IMR-90 (cell line): ENCODE measurements at regions not wholly inside any gene's neighbourhood (a gene's known extent, or its start where the extent isn't known, plus 50 kb on each side); places are given as distances from the start of the nearest gene placed in this dataset.

Experiments used
- ATAC-seq: fragments of 200-7000 bp; cut with Tn5 transposase; 2 replicates; pipeline ENCODE4 v1.9.1; 2020; ENCODE audit warnings: low read depth, mild to moderate bottlenecking, moderate library complexity
- BruUV-seq: library from RNA; stranded (reverse); fragments of 400-500 nt; replicated peaks from 2 replicates; lab custom pipeline; 2021; lab: Mats Ljungman, UMichigan
- CTCF ChIA-PET: fragments of 300-600 bp; formaldehyde crosslinking; extraction: SDS; loops from one replicate; lab custom pipeline; 2021; ENCODE audit warnings: antibody characterized with exemption; lab: Yijun Ruan, JAX
- POLR2A ChIA-PET: fragments of 300-600 bp; sonication (Branson Sonifier 250); formaldehyde crosslinking; loops from one replicate; lab custom pipeline; 2022; ENCODE audit warnings: antibody characterized with exemption; ENCODE audit not compliant: unreplicated experiment; lab: Charles Lee
- DNase-seq: peaks from one replicate; pipeline ENCODE4 v3.0.0; 2013
- H2AFZ ChIP-seq: replicated peaks from 2 replicates; pipeline ENCODE3; 2013; ENCODE audit warnings: low read length, mild to moderate bottlenecking; ENCODE audit not compliant: poor library complexity
- H2AK5ac ChIP-seq: 2 replicates; pipeline ENCODE4 v1.6.1; 2013; ENCODE audit warnings: low read depth, low read length, inconsistent platforms
- H2AK9ac ChIP-seq: replicated peaks from 2 replicates; pipeline ENCODE3; 2013; ENCODE audit warnings: mild to moderate bottlenecking, low read depth, low read length, moderate library complexity; ENCODE audit not compliant: poor library complexity
- H2BK120ac ChIP-seq: 2 replicates; pipeline ENCODE4 v1.6.1; 2013; ENCODE audit warnings: low read depth, low read length, inconsistent platforms
- H2BK15ac ChIP-seq: 3 replicates; pipeline ENCODE4 v1.6.1; 2013; ENCODE audit warnings: low read depth, low read length, inconsistent platforms
- H2BK20ac ChIP-seq: 2 replicates; pipeline ENCODE4 v1.6.1; 2013; ENCODE audit warnings: low read depth, mild to moderate bottlenecking, inconsistent platforms, low read length, moderate library complexity
- H2BK5ac ChIP-seq: 2 replicates; pipeline ENCODE4 v1.6.1; 2013; ENCODE audit warnings: mild to moderate bottlenecking, low read depth, low read length, inconsistent platforms; ENCODE audit not compliant: poor library complexity, severe bottlenecking
- H3K14ac ChIP-seq: replicated peaks from 2 replicates; pipeline ENCODE4 v1.6.1; 2013; ENCODE audit warnings: low read depth, low read length, inconsistent platforms
- H3K18ac ChIP-seq: 2 replicates; pipeline ENCODE4 v1.6.1; 2013; ENCODE audit warnings: low read depth, low read length, control low read depth
- H3K23ac ChIP-seq: 2 replicates; pipeline ENCODE4 v1.6.1; 2013; ENCODE audit warnings: low read depth, low read length, inconsistent platforms
- H3K27ac ChIP-seq: 2 replicates; pipeline ENCODE4 v1.5.1; 2013; ENCODE audit warnings: mild to moderate bottlenecking, control low read depth, low read length; ENCODE audit not compliant: insufficient read depth
- H3K27me3 ChIP-seq: 2 replicates; pipeline ENCODE4 v1.6.1; 2013; ENCODE audit warnings: low read length; ENCODE audit not compliant: control insufficient read depth, insufficient read depth
- H3K36me3 ChIP-seq: 2 replicates; pipeline ENCODE4 v1.6.1; 2013; ENCODE audit warnings: low read length, mixed read lengths; ENCODE audit not compliant: control insufficient read depth, insufficient read depth
- H3K4ac ChIP-seq: 2 replicates; pipeline ENCODE4 v1.6.1; 2013; ENCODE audit warnings: low read depth, low read length, inconsistent platforms
- H3K4me1 ChIP-seq: 2 replicates; pipeline ENCODE4 v1.6.1; 2013; ENCODE audit warnings: low read length, mixed read lengths; ENCODE audit not compliant: control insufficient read depth, insufficient read depth
- H3K4me2 ChIP-seq: 2 replicates; pipeline ENCODE4 v1.6.1; 2013; ENCODE audit warnings: low read depth, mild to moderate bottlenecking, control low read depth, low read length, moderate library complexity
- H3K4me3 ChIP-seq: 2 replicates; pipeline ENCODE4 v1.5.1; 2013; ENCODE audit warnings: low read depth, mild to moderate bottlenecking, control low read depth, low read length, moderate library complexity; ENCODE audit not compliant: insufficient read depth
- H3K56ac ChIP-seq: 2 replicates; pipeline ENCODE4 v1.6.1; 2013; ENCODE audit warnings: low read length, inconsistent platforms; ENCODE audit not compliant: insufficient read depth; ENCODE audit errors: extremely low read depth
- H3K79me1 ChIP-seq, 2 experiments: 2 replicates each; pipeline ENCODE4 v1.6.1; 2013; ENCODE audit warnings: low read length in 2 of 2, inconsistent platforms in 1 of 2, low read depth in 1 of 2
- H3K9ac ChIP-seq: 2 replicates; pipeline ENCODE4 v1.6.1; 2013; ENCODE audit warnings: low read depth, low read length, control low read depth
- H3K9me1 ChIP-seq: 2 replicates; pipeline ENCODE4 v1.6.1; 2013; ENCODE audit warnings: low read length, inconsistent platforms; ENCODE audit not compliant: insufficient read depth
- H3K9me3 ChIP-seq: 2 replicates; pipeline ENCODE4 v1.6.1; 2013; ENCODE audit warnings: low read length; ENCODE audit not compliant: control insufficient read depth, insufficient read depth
- H4K20me1 ChIP-seq: 2 replicates; pipeline ENCODE4 v1.6.1; 2013; ENCODE audit warnings: low read length, inconsistent platforms; ENCODE audit not compliant: insufficient read depth
- H4K5ac ChIP-seq: 2 replicates; pipeline ENCODE4 v1.6.1; 2013; ENCODE audit warnings: mild to moderate bottlenecking, low read depth, low read length, control low read depth
- H4K8ac ChIP-seq, 2 experiments: 2 replicates each; pipeline ENCODE4 v1.6.1; 2013; ENCODE audit warnings: low read depth in 2 of 2, low read length in 2 of 2, control low read depth in 1 of 2, inconsistent platforms in 1 of 2
- H4K91ac ChIP-seq: 2 replicates; pipeline ENCODE4 v1.6.1; 2013; ENCODE audit warnings: low read depth, low read length, inconsistent platforms; ENCODE audit not compliant: insufficient read depth
- BHLHE40 ChIP-seq: fragments of 150-350 bp; IDR thresholded peaks from 2 replicates; pipeline ENCODE4 v1.6.1; 2016; ENCODE audit warnings: mild to moderate bottlenecking, low read depth, low read length
- CEBPB ChIP-seq: IDR thresholded peaks from 2 replicates; pipeline ENCODE4 v1.6.1; 2012; ENCODE audit warnings: low read depth, low read length, improper control_type of control experiment
- CHD1 ChIP-seq: IDR thresholded peaks from 2 replicates; pipeline ENCODE4 v1.6.1; 2012; ENCODE audit warnings: low read depth, low read length, improper control_type of control experiment
- MAFK ChIP-seq: IDR thresholded peaks from 2 replicates; pipeline ENCODE4 v1.6.1; 2012; ENCODE audit warnings: low read depth, low read length, improper control_type of control experiment
- MAZ ChIP-seq: IDR thresholded peaks from 2 replicates; pipeline ENCODE4 v1.6.1; 2012; ENCODE audit warnings: low read depth, mild to moderate bottlenecking, low read length, improper control_type of control experiment, moderate library complexity, borderline replicate concordance
- MXI1 ChIP-seq: IDR thresholded peaks from 2 replicates; pipeline ENCODE4 v1.6.1; 2012; ENCODE audit warnings: low read depth, mild to moderate bottlenecking, low read length, moderate library complexity, borderline replicate concordance
- POLR2A ChIP-seq: IDR thresholded peaks from 2 replicates; pipeline ENCODE4 v1.6.1; 2012; ENCODE audit warnings: mild to moderate bottlenecking, low read depth, low read length
- RAD21 ChIP-seq: IDR thresholded peaks from 2 replicates; pipeline ENCODE4 v1.6.1; 2012; ENCODE audit warnings: low read length, improper control_type of control experiment
- RCOR1 ChIP-seq: IDR thresholded peaks from 2 replicates; pipeline ENCODE4 v1.6.1; 2012; ENCODE audit warnings: mild to moderate bottlenecking, low read length, improper control_type of control experiment; ENCODE audit not compliant: insufficient replicate concordance
- RFX5 ChIP-seq: IDR thresholded peaks from 2 replicates; pipeline ENCODE4 v1.8.0; 2012; ENCODE audit warnings: low read depth, mild to moderate bottlenecking, low read length, moderate library complexity
- WGBS, 2 experiments: methylation state at CpG; one replicate each; pipeline versions ENCODE4 v1.1.5 to v1.1.7; 2013; ENCODE audit warnings: missing lambda C conversion rate in 2 of 2; ENCODE audit not compliant: insufficient read length in 1 of 2; ENCODE audit errors: extremely low coverage in 2 of 2; 5-methylcytosine and 5-hydroxymethylcytosine counted together
- dilution Hi-C: fragments of 300-500 bp; cut with HindIII; formaldehyde crosslinking; loops from one replicate; pipeline ENCODE4 v1.14.3; 2018; ENCODE audit warnings: low sequenced_read_pairs; ENCODE audit not compliant: unreplicated experiment
- in situ Hi-C: fragments of 300-500 bp; cut with MboI; formaldehyde crosslinking; loops from 3 replicates; pipeline ENCODE4 v1.14.3; 2019; ENCODE audit warnings: low sequenced_read_pairs, inconsistent platforms, mixed read lengths
- intact Hi-C: fragments of 100-400 bp; cut with micrococcal nuclease; formaldehyde crosslinking; loops from 2 replicates; pipeline ENCODE4 v1.10.0; 2022
- TF ChIP-seq, protein P1 (sequence below): fragments of 150-350 bp; IDR thresholded peaks from 2 replicates; pipeline ENCODE4 v1.6.1; 2016; ENCODE audit warnings: low read depth, mild to moderate bottlenecking, low read length, moderate library complexity, borderline replicate concordance
- TF ChIP-seq, protein P2 (sequence below): fragments of 150-350 bp; IDR thresholded peaks from 2 replicates; pipeline ENCODE4 v1.6.1; 2017; ENCODE audit warnings: mild to moderate bottlenecking, antibody characterized with exemption, low read length, low read depth
- TF ChIP-seq, protein P3 (sequence below): conservative IDR thresholded peaks from 2 replicates; pipeline ENCODE4 v1.5.1; 2012; ENCODE audit warnings: mild to moderate bottlenecking, low read depth, low read length, improper control_type of control experiment

DNA sequence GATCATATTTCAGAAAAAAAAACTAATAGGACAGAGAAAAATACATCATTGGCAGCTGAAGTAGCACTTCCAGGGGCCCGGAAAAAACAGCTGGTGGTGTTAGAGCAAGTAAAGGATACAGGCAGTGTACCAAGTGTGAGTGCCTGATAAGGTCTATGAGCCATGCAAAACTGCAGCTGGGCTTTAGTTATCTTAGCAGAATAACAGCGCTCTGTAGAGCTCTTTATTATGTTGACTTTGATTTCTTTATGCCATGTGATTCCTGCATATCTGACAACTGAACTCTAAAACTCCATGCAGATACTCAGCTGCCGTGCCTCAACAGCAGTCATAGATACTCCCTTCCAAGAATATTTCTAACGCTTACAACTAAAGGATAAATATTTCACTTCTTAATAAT lies 119.5 kb downstream of the CAAP1 start:
- POLR2A ChIA-PET: no interaction called here

More for the DNA sequence above, 119.5 kb downstream of the CAAP1 start:
- Histone ChIP-seq H2BK15ac (no peak overlapping the region), H3K27me3 (no peaks in the 10 kb centered on the region), H3K56ac (no peak overlapping the region), H3K4me1 (no peaks in the 10 kb centered on the region), H4K8ac (no peak overlapping the region), H2BK20ac (no peak overlapping the region), H3K9me3 (no peaks in the 10 kb centered on the region), H3K4me3 (no peak overlapping the region), H3K23ac (no peak overlapping the region), H2AK5ac (no peak overlapping the region), H2AFZ (no peak overlapping the region), H3K36me3 (no peaks in the 10 kb centered on the region), H2BK120ac (no peak overlapping the region), H2AK9ac (no peak overlapping the region), H4K5ac (no peak overlapping the region), H3K9ac (no peak overlapping the region), H4K91ac (no peak overlapping the region), H4K20me1 (no peaks in the 10 kb centered on the region), H3K18ac (no peak overlapping the region), H3K27ac (no peak overlapping the region), H3K79me1 (no peaks in the 10 kb centered on the region), H3K9me1 (no peaks in the 10 kb centered on the region), H3K14ac (no peak overlapping the region), H2BK5ac (no peak overlapping the region), H3K4ac (no peak overlapping the region), H3K4me2 (no peak overlapping the region)
- no TSS peak for BruUV-seq
- in situ Hi-C loops (no loop called here), intact Hi-C loops (no loop called here), dilution Hi-C loops (no loop called here)
- ATAC-seq (no peak), DNase-seq (no peak)
- CTCF ChIA-PET: interaction anchor here (0.7 kb wide), 1 partner anchor 23 kb away, joined by 4 read pairs; no protein-coding TSS in a partner anchor
- TF ChIP-seq MAZ (no peak), RCOR1 (no peak), BHLHE40 (no peak), CEBPB (no peak), CHD1 (no peak), RAD21 (no peak), MXI1 (no peak), RFX5 (no peak), MAFK (no peak), POLR2A (no peak)
- TF ChIP-seq, protein P1, sequence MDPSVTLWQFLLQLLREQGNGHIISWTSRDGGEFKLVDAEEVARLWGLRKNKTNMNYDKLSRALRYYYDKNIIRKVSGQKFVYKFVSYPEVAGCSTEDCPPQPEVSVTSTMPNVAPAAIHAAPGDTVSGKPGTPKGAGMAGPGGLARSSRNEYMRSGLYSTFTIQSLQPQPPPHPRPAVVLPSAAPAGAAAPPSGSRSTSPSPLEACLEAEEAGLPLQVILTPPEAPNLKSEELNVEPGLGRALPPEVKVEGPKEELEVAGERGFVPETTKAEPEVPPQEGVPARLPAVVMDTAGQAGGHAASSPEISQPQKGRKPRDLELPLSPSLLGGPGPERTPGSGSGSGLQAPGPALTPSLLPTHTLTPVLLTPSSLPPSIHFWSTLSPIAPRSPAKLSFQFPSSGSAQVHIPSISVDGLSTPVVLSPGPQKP: no peak
- TF ChIP-seq, protein P2, sequence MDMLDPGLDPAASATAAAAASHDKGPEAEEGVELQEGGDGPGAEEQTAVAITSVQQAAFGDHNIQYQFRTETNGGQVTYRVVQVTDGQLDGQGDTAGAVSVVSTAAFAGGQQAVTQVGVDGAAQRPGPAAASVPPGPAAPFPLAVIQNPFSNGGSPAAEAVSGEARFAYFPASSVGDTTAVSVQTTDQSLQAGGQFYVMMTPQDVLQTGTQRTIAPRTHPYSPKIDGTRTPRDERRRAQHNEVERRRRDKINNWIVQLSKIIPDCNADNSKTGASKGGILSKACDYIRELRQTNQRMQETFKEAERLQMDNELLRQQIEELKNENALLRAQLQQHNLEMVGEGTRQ: no peak
- TF ChIP-seq, protein P3, sequence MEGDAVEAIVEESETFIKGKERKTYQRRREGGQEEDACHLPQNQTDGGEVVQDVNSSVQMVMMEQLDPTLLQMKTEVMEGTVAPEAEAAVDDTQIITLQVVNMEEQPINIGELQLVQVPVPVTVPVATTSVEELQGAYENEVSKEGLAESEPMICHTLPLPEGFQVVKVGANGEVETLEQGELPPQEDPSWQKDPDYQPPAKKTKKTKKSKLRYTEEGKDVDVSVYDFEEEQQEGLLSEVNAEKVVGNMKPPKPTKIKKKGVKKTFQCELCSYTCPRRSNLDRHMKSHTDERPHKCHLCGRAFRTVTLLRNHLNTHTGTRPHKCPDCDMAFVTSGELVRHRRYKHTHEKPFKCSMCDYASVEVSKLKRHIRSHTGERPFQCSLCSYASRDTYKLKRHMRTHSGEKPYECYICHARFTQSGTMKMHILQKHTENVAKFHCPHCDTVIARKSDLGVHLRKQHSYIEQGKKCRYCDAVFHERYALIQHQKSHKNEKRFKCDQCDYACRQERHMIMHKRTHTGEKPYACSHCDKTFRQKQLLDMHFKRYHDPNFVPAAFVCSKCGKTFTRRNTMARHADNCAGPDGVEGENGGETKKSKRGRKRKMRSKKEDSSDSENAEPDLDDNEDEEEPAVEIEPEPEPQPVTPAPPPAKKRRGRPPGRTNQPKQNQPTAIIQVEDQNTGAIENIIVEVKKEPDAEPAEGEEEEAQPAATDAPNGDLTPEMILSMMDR: no peak
- 43% methylated on average over 2 of the region's 4 CpGs; no CpG with 5 or more reads in 1 of the 2 experiments for WGBS, 2 experiments
